Liver (tissue), 2 donors: ENCODE measurements at regions not wholly inside any gene's neighbourhood (a gene's known extent, or its start where the extent isn't known, plus 50 kb on each side); places are given as distances from the start of the nearest gene placed in this dataset.

Experiments used
- CTCF ChIP-seq: fragments of 150-350 bp; IDR thresholded peaks from 2 replicates; pipeline ENCODE4 v1.5.1; 2017; ENCODE audit warnings: improper control_type of control experiment, low read depth, low read length; ENCODE audit not compliant: missing input control
- REST ChIP-seq: IDR thresholded peaks from 2 replicates; pipeline ENCODE4 v1.6.1; 2016; ENCODE audit warnings: antibody characterized with exemption, mild to moderate bottlenecking
- donor health status: healthy.

GRCh38 chr16:80231121-80231520 lies 309.7 kb upstream of the DYNLRB2 start:
- no peak for TF ChIP-seq CTCF
- no peak for TF ChIP-seq REST
